ENCODE measurements at regions not wholly inside any gene's neighbourhood (a gene's known extent, or its start where the extent isn't known, plus 50 kb on each side); places are given as distances from the start of the nearest gene placed in this dataset.

DNA sequence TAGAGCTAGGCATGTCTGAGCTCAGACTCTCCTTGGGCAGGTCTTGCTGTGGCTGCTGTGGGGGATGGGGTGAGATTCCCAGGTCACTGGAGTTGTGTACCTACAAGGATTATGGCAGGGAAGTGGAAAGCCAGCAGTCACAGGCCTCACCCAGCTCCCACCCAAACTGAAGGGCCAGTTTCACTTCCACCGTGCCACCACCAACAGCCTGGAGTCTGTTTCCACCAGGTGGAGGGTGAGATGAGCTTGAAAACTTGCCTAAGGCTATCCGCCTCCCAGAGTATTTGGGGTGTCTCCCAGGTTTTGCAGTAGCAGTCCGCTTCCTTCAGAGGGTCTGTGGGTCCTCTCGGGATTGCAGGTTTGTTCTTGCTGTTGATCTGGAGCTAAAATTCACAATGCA lies 327.7 kb downstream of the PTPRC start:
- Histone ChIP-seq H3K27me3 (ENCODE audit: control insufficient read depth, insufficient read depth, low read length) (no peaks in the 10 kb centered on the region), H3K27ac (ENCODE audit: low read length) (no peak overlapping the region), H3K9me3 (ENCODE audit: control insufficient read depth, insufficient read depth, low read length) (no peaks in the 10 kb centered on the region), H3K36me3 (ENCODE audit: control insufficient read depth, insufficient read depth, low read length) (no peaks in the 10 kb centered on the region), H3K4me3 (ENCODE audit: low read length) (no peak overlapping the region), H3K4me1 (ENCODE audit: control insufficient read depth, insufficient read depth, low read length) (no peaks in the 10 kb centered on the region)
- no CpG with 5 or more reads among the region's 4 CpGs for WGBS (ENCODE audit: insufficient coverage, insufficient read length)
- DNase-seq (ENCODE audit: low read depth, low spot score), result no peak

DNA sequence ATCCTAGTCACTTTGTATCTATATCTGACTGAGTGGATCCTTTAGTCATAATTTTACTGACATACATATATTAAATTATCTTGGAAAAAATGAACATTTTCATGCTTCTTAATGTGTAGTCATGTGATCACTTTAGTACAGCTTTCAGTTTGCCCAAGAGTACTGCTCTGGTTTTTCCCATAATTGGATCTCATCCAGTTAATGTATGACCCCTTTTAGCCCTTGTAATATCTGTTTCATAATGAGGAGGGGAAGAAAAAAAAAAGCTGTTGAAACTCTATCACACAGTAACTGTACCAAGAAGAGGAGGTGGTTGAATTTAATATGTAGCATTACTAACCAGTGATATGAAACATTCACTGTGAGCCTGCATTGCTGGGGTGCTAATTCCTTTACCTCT lies 328.7 kb downstream of the PTPRC start:
- DNase-seq (ENCODE audit: low read depth, low spot score), result no peak
- Histone ChIP-seq H3K4me1 (ENCODE audit: control insufficient read depth, insufficient read depth, low read length) (no peaks in the 10 kb centered on the region), H3K27ac (ENCODE audit: low read length) (no peak overlapping the region), H3K36me3 (ENCODE audit: control insufficient read depth, insufficient read depth, low read length) (no peaks in the 10 kb centered on the region), H3K9me3 (ENCODE audit: control insufficient read depth, insufficient read depth, low read length) (no peaks in the 10 kb centered on the region), H3K4me3 (ENCODE audit: low read length) (no peak overlapping the region), H3K27me3 (ENCODE audit: control insufficient read depth, insufficient read depth, low read length) (no peaks in the 10 kb centered on the region)

DNA sequence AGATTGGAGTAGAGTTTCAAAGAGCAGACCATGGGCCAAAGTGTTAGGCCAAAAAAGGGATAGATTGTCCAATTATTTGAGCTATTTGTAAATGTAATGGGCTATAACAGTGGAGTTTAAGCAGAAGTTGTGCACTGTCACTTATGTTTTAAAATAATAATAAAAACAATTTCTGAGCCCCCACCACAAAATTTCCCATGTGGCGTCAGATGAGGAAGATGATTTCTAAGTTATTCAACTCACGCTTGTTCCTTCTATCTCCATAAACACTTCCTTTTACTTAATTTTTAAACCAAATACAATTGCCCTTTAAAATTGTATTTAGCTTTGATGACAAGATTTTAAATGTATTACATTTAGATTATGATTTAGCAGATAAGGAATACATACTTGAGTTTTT lies 330.0 kb downstream of the PTPRC start:
- no peaks in the 10 kb centered on the region for H3K4me1 ChIP-seq (ENCODE audit: control insufficient read depth, insufficient read depth, low read length)
- no peaks in the 10 kb centered on the region for H3K27me3 ChIP-seq (ENCODE audit: control insufficient read depth, insufficient read depth, low read length)
- H3K4me3 ChIP-seq (ENCODE audit: low read length), result no peak overlapping the region
- no peak for DNase-seq (ENCODE audit: low read depth, low spot score)
- no peaks in the 10 kb centered on the region for H3K36me3 ChIP-seq (ENCODE audit: control insufficient read depth, insufficient read depth, low read length)
- H3K9me3 ChIP-seq (ENCODE audit: control insufficient read depth, insufficient read depth, low read length), result no peaks in the 10 kb centered on the region
- WGBS (ENCODE audit: insufficient coverage, insufficient read length), result 100% methylated on average over 1 of the region's 2 CpGs
- no peak overlapping the region for H3K27ac ChIP-seq (ENCODE audit: low read length)

DNA sequence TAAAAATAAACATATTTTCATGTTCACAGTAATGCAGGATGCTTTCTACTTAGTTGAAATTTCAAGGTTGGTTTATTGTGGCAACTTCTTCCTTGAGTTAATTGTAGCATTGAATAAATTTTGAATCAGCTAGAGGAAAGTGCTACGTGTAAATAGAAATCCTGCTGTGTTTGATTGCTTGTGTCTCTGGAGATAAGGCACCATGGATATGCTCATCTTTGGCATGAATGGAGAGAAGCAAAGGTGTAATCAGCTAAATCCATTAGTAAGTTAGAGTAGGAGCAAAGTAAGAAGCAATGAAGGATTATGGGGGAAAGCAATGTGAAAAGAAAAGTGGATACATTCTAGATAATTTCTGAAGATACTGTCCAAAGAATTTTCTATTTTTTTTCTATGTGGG lies 331.1 kb downstream of the PTPRC start:
- no peaks in the 10 kb centered on the region for H3K4me1 ChIP-seq (ENCODE audit: control insufficient read depth, insufficient read depth, low read length)
- H3K27me3 ChIP-seq (ENCODE audit: control insufficient read depth, insufficient read depth, low read length), result no peaks in the 10 kb centered on the region
- no peak overlapping the region for H3K4me3 ChIP-seq (ENCODE audit: low read length)
- no peaks in the 10 kb centered on the region for H3K36me3 ChIP-seq (ENCODE audit: control insufficient read depth, insufficient read depth, low read length)
- H3K27ac ChIP-seq (ENCODE audit: low read length), result no peak overlapping the region
- DNase-seq (ENCODE audit: low read depth, low spot score), result no peak
- no peaks in the 10 kb centered on the region for H3K9me3 ChIP-seq (ENCODE audit: control insufficient read depth, insufficient read depth, low read length)
- no CpG with 5 or more reads among the region's 1 CpG for WGBS (ENCODE audit: insufficient coverage, insufficient read length)

DNA sequence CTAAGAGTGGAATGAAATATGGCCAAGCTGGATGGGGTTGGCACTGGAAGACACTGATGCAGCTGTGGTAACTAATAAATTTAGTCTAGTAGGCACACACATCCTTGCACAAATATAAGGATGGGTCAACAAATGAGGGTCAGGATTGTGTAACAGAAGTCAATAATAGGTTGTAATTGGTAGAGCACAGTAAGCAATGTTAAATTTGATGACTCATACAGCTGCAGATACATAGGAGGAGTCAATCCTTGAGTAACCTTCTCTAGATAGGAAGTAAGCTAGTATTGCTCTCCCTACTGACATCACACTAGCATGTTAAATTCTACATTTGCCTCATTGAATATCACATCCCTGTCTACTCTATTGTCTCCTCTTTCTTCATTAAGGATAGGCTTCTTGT lies 332.1 kb downstream of the PTPRC start:
- Histone ChIP-seq H3K9me3 (ENCODE audit: control insufficient read depth, insufficient read depth, low read length) (no peaks in the 10 kb centered on the region), H3K4me3 (ENCODE audit: low read length) (no peak overlapping the region), H3K27me3 (ENCODE audit: control insufficient read depth, insufficient read depth, low read length) (no peaks in the 10 kb centered on the region), H3K27ac (ENCODE audit: low read length) (no peak overlapping the region), H3K4me1 (ENCODE audit: control insufficient read depth, insufficient read depth, low read length) (no peaks in the 10 kb centered on the region), H3K36me3 (ENCODE audit: control insufficient read depth, insufficient read depth, low read length) (no peaks in the 10 kb centered on the region)
- no peak for DNase-seq (ENCODE audit: low read depth, low spot score)

DNA sequence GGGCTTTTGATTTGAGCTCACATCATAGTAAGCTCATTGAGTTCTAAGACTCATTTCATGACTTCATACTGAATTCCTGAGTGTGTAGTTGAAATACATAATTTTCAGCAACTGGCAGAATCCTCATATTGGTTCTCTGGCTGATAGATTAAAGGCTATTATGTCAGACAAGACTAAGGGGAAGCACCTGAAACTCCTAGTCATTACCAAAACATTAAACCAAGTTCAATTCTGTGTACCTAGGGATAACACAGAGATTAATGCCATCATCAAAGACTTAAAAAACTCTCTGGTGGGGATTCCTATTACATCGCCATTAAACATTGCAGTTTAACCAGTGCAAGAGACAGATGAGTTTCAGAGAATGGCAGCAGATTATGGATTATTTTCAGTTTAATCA lies 339.1 kb downstream of the PTPRC start:
- no peaks in the 10 kb centered on the region for H3K9me3 ChIP-seq (ENCODE audit: control insufficient read depth, insufficient read depth, low read length)

DNA sequence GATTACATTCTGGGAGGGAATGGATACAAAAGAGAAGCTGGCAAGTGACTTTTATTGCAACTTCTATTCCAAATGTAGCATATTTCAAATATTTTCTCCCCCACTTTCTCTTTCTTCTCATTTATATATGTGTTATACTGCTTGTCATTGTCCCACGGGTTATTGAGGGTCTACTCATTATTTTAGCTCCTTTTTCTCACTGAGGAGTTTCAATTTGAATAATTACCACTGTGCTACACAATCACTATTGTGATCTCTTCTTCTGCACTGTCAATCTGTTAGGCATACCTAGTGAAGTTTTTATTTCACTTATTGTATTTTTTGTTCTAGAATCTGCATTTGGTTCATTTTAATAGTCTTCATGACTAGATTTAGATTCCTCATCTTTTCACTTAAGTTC lies 339.7 kb downstream of the PTPRC start:
- Histone ChIP-seq H3K4me3 (ENCODE audit: low read length) (no peak overlapping the region), H3K27ac (ENCODE audit: low read length) (no peak overlapping the region), H3K27me3 (ENCODE audit: control insufficient read depth, insufficient read depth, low read length) (no peaks in the 10 kb centered on the region), H3K9me3 (ENCODE audit: control insufficient read depth, insufficient read depth, low read length) (no peaks in the 10 kb centered on the region), H3K36me3 (ENCODE audit: control insufficient read depth, insufficient read depth, low read length) (no peaks in the 10 kb centered on the region), H3K4me1 (ENCODE audit: control insufficient read depth, insufficient read depth, low read length) (no peaks in the 10 kb centered on the region)
- DNase-seq (ENCODE audit: low read depth, low spot score), result no peak
- WGBS (ENCODE audit: insufficient coverage, insufficient read length), result no CpG with 5 or more reads among the region's 1 CpG

More for the DNA sequence above, 339.1 kb downstream of the PTPRC start:
- WGBS (ENCODE audit: insufficient coverage, insufficient read length), result no CpG with 5 or more reads among the region's 1 CpG
- Histone ChIP-seq H3K27me3 (ENCODE audit: control insufficient read depth, insufficient read depth, low read length) (no peaks in the 10 kb centered on the region), H3K36me3 (ENCODE audit: control insufficient read depth, insufficient read depth, low read length) (no peaks in the 10 kb centered on the region), H3K4me1 (ENCODE audit: control insufficient read depth, insufficient read depth, low read length) (no peaks in the 10 kb centered on the region), H3K27ac (ENCODE audit: low read length) (no peak overlapping the region), H3K4me3 (ENCODE audit: low read length) (no peak overlapping the region)
- no peak for DNase-seq (ENCODE audit: low read depth, low spot score)

DNA sequence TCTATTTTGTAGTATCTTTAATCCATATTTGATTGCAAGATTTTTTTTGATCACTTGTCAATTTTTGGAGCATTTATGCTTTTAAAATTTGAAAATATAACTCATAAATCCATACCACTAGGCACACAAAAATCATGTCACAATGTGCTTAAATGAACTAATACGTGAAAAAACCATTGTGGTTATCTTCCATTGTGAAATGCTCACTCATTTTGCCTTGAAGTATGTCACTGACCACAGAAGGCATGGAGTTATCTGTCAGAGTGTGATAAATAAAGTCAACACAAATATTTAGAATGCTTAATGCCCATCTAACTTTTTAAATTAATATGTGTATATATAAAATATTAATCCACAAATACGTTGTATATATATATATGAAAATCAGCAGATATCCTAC lies 347.2 kb downstream of the PTPRC start:
- H3K27ac ChIP-seq (ENCODE audit: low read length), result no peak overlapping the region
- no peaks in the 10 kb centered on the region for H3K9me3 ChIP-seq (ENCODE audit: control insufficient read depth, insufficient read depth, low read length)
- no peak overlapping the region for H3K4me3 ChIP-seq (ENCODE audit: low read length)
- no peak for DNase-seq (ENCODE audit: low read depth, low spot score)
- no CpG with 5 or more reads among the region's 2 CpGs for WGBS (ENCODE audit: insufficient coverage, insufficient read length)
- H3K36me3 ChIP-seq (ENCODE audit: control insufficient read depth, insufficient read depth, low read length), result no peaks in the 10 kb centered on the region
- no peaks in the 10 kb centered on the region for H3K4me1 ChIP-seq (ENCODE audit: control insufficient read depth, insufficient read depth, low read length)
- H3K27me3 ChIP-seq (ENCODE audit: control insufficient read depth, insufficient read depth, low read length), result no peaks in the 10 kb centered on the region

DNA sequence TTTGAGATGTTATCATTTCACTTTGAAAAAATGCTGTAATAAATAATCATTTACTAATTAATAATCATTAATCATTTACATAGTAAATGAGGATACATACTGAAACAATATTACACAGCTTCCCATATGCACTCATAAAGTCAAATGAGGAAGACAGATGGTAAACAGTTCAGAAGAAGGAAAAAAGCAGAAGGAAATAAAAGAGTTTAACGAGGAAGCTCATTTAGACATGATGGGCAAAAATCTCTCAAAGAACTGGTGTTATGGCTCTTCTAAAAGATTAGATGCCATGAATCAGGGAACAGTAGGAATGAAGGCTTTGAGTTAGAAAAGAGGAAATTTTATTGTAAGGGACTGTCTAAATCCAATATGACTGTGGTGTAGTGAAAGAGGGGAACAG lies 347.6 kb downstream of the PTPRC start:
- Histone ChIP-seq H3K4me1 (ENCODE audit: control insufficient read depth, insufficient read depth, low read length) (no peaks in the 10 kb centered on the region), H3K27ac (ENCODE audit: low read length) (no peak overlapping the region), H3K27me3 (ENCODE audit: control insufficient read depth, insufficient read depth, low read length) (no peaks in the 10 kb centered on the region), H3K4me3 (ENCODE audit: low read length) (no peak overlapping the region), H3K9me3 (ENCODE audit: control insufficient read depth, insufficient read depth, low read length) (no peaks in the 10 kb centered on the region), H3K36me3 (ENCODE audit: control insufficient read depth, insufficient read depth, low read length) (no peaks in the 10 kb centered on the region)
- WGBS (ENCODE audit: insufficient coverage, insufficient read length), result no CpG with 5 or more reads among the region's 1 CpG
- DNase-seq (ENCODE audit: low read depth, low spot score), result no peak

DNA sequence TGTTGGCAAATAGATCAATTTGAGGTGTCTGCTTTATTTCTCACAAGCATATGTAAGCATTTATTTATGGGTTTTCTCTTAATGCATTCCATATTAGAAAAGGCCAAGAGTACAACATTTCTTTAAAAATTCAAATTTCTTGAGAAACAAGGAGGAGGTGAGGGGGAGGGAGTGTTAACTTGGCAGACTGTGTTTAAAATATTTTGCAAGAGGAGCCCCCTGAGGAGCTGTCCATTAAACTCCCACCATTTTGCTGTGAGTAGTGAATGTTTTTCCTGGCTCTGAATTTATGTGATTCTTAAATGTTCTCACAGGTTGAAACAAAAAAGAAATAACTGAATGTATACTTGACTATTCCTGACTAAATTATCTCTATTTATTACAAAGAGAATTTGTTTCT lies 363.8 kb downstream of the PTPRC start:
- H3K27me3 ChIP-seq (ENCODE audit: control insufficient read depth, insufficient read depth, low read length), result no peaks in the 10 kb centered on the region
- no peak overlapping the region for H3K4me3 ChIP-seq (ENCODE audit: low read length)
- H3K36me3 ChIP-seq (ENCODE audit: control insufficient read depth, insufficient read depth, low read length), result no peaks in the 10 kb centered on the region
- no peaks in the 10 kb centered on the region for H3K4me1 ChIP-seq (ENCODE audit: control insufficient read depth, insufficient read depth, low read length)
- H3K9me3 ChIP-seq (ENCODE audit: control insufficient read depth, insufficient read depth, low read length), result no peaks in the 10 kb centered on the region
- no peak overlapping the region for H3K27ac ChIP-seq (ENCODE audit: low read length)
- DNase-seq (ENCODE audit: low read depth, low spot score), result no peak

DNA sequence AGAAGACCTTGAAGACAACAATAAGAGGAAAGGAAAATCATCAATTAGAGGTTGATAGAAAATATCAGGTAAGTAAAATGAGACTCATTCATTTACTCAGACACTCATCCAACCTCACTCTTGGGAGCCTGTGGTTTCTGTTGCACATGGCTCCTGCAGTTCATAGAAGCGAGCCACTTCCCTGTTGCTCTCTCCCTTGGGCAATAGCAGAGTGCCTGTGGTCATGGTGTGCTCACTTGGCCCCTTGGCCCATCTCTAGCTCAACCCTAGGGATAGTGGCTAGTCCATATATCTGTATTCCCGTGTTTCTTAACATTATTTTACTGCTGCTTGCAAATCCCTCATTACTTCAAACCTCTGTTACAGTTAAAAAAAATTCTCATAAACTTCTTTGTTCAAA lies 368.6 kb downstream of the PTPRC start:
- no peak overlapping the region for H3K4me3 ChIP-seq (ENCODE audit: low read length)
- DNase-seq (ENCODE audit: low read depth, low spot score), result no peak
- no peaks in the 10 kb centered on the region for H3K36me3 ChIP-seq (ENCODE audit: control insufficient read depth, insufficient read depth, low read length)
- no peaks in the 10 kb centered on the region for H3K27me3 ChIP-seq (ENCODE audit: control insufficient read depth, insufficient read depth, low read length)
- no CpG with 5 or more reads among the region's 2 CpGs for WGBS (ENCODE audit: insufficient coverage, insufficient read length)
- H3K9me3 ChIP-seq (ENCODE audit: control insufficient read depth, insufficient read depth, low read length), result no peaks in the 10 kb centered on the region
- H3K27ac ChIP-seq (ENCODE audit: low read length), result no peak overlapping the region
- no peaks in the 10 kb centered on the region for H3K4me1 ChIP-seq (ENCODE audit: control insufficient read depth, insufficient read depth, low read length)
